A549 (cell line): ENCODE measurements at regions not wholly inside any gene's neighbourhood (a gene's known extent, or its start where the extent isn't known, plus 50 kb on each side); places are given as distances from the start of the nearest gene placed in this dataset.

ENCODE experiments used
- ATAC-seq, 2 experiments: fragments of 200-7000 bp in 1 of 2; fragments of >200 bp in 1 of 2; cut with Nextera tagmentation in 1 of 2; cut with Tn5 transposase in 1 of 2; 3 replicates each; pipeline versions ENCODE4 v1.8.0 to v1.9.1; 2018 to 2020; ENCODE audit warnings: mild to moderate bottlenecking in 1 of 2, moderate library complexity in 1 of 2
- CTCF ChIA-PET: fragments of 300-600 bp; sonication (Branson Sonifier 250); formaldehyde crosslinking; extraction: SDS; loops from one replicate; lab custom pipeline; 2021; ENCODE audit warnings: antibody characterized with exemption, inconsistent platforms; lab: Yijun Ruan, JAX
- POLR2A ChIA-PET: fragments of 350-600 bp; formaldehyde crosslinking; extraction: SDS; loops from one replicate; lab custom pipeline; 2021; ENCODE audit warnings: antibody characterized with exemption, inconsistent platforms; lab: Yijun Ruan, JAX
- DNase-seq, 2 experiments: peaks; one replicate each; pipeline versions ENCODE4 v3.0.0 to v3.0.0-alpha.2; 2011 to 2016; ENCODE audit warnings: low read depth in 1 of 2, low spot score in 1 of 2
- FAIRE-seq: peaks from 2 replicates; lab custom pipeline; 2011; peaks lifted over from hg19 to GRCh38; lab: Jason Lieb, UNC
- H3K27ac ChIP-seq, 2 experiments: fragments of >200 bp; sonication (Bioruptor Twin); formaldehyde crosslinking; 3 replicates each; pipeline ENCODE4 v1.5.1; 2016 to 2017
- H3K4me1 ChIP-seq: fragments of >200 bp; sonication (Bioruptor Twin); formaldehyde crosslinking; 3 replicates; pipeline ENCODE4 v1.6.1; 2016
- H3K4me2 ChIP-seq: fragments of >200 bp; sonication (Bioruptor Twin); formaldehyde crosslinking; 3 replicates; pipeline ENCODE4 v1.6.1; 2016
- H3K4me3 ChIP-seq: fragments of >200 bp; sonication (Bioruptor Twin); formaldehyde crosslinking; 3 replicates; pipeline ENCODE4 v1.5.1; 2016
- H3K9me3 ChIP-seq: fragments of >200 bp; sonication (Bioruptor Twin); formaldehyde crosslinking; 3 replicates; pipeline ENCODE4 v1.6.1; 2016
- ATOH8 ChIP-seq: fragments of 250-450 bp; sonication (Bioruptor Pico); IDR thresholded peaks from 2 replicates; pipeline ENCODE4 v1.5.0; 2020; ENCODE audit warnings: low read depth, mild to moderate bottlenecking, moderate library complexity
- BHLHE40 ChIP-seq: IDR thresholded peaks from 2 replicates; pipeline ENCODE4 v1.6.1; 2012; ENCODE audit warnings: low read depth, low read length, inconsistent platforms
- CBX8 ChIP-seq: fragments of 200-600 bp; sonication (generic); IDR thresholded peaks from 2 replicates; pipeline ENCODE4 v1.6.1; 2016
- EHMT2 ChIP-seq: fragments of 200-600 bp; sonication (generic); IDR thresholded peaks from 2 replicates; pipeline ENCODE4 v1.6.1; 2016; ENCODE audit warnings: antibody characterized with exemption, low read depth, mild to moderate bottlenecking, moderate library complexity
- EP300 ChIP-seq, 2 experiments: fragments of >200 bp; sonication (Bioruptor Twin); formaldehyde crosslinking; IDR thresholded peaks; 2 replicates in 1 of 2; 3 replicates in 1 of 2; pipeline ENCODE4 v1.6.1; 2016 to 2017
- FOSL2 ChIP-seq, 2 experiments: fragments of 450-650 bp in 1 of 2; fragments of >200 bp in 1 of 2; sonication (Bioruptor Twin) in 1 of 2; formaldehyde crosslinking; IDR thresholded peaks; 2 replicates each; pipeline versions ENCODE4 v1.5.0 to v1.6.1; 2016 to 2020; ENCODE audit warnings: mild to moderate bottlenecking in 1 of 2, moderate library complexity in 1 of 2
- FOXS1 ChIP-seq: fragments of 250-450 bp; sonication (Bioruptor Pico); IDR thresholded peaks from 2 replicates; pipeline ENCODE4 v1.5.0; 2020; ENCODE audit warnings: mild to moderate bottlenecking, moderate library complexity
- GATA3 ChIP-seq: IDR thresholded peaks from 2 replicates; pipeline ENCODE4 v1.6.1; 2012; ENCODE audit warnings: borderline replicate concordance
- HMGXB4 ChIP-seq: fragments of 250-450 bp; sonication (Bioruptor Pico); IDR thresholded peaks from 2 replicates; pipeline ENCODE4 v1.5.0; 2021; ENCODE audit warnings: mild to moderate bottlenecking, moderate library complexity, borderline replicate concordance
- HOXB13 ChIP-seq: fragments of 250-450 bp; sonication (Bioruptor Pico); IDR thresholded peaks from 2 replicates; pipeline ENCODE4 v1.5.0; 2020; ENCODE audit warnings: low read depth, mild to moderate bottlenecking, moderate library complexity
- JUN ChIP-seq, 2 experiments: fragments of >200 bp; sonication (Bioruptor Twin); formaldehyde crosslinking; IDR thresholded peaks; 2 replicates in 1 of 2; 3 replicates in 1 of 2; pipeline ENCODE4 v1.6.1; 2016 to 2017
- NR3C1 ChIP-seq: fragments of >200 bp; sonication (Bioruptor Twin); formaldehyde crosslinking; IDR thresholded peaks from 3 replicates; pipeline ENCODE4 v1.6.1; 2017
- PHF8 ChIP-seq: fragments of 200-600 bp; sonication (generic); IDR thresholded peaks from 2 replicates; pipeline ENCODE4 v1.6.1; 2016; ENCODE audit warnings: low read depth, mild to moderate bottlenecking, antibody characterized with exemption, moderate library complexity, borderline replicate concordance
- POLR2A ChIP-seq: IDR thresholded peaks from 2 replicates; pipeline ENCODE4 v1.6.1; 2012; ENCODE audit warnings: mild to moderate bottlenecking, low read length
- RAD21 ChIP-seq, 2 experiments: fragments of >200 bp in 1 of 2; sonication (Bioruptor Twin) in 1 of 2; formaldehyde crosslinking in 1 of 2; IDR thresholded peaks in 1 of 2; conservative IDR thresholded peaks in 1 of 2; 2 replicates in 1 of 2; 3 replicates in 1 of 2; pipeline ENCODE4 v1.6.1; 2012 to 2018; ENCODE audit warnings: inconsistent platforms in 1 of 2
- RFX5 ChIP-seq: fragments of 450-650 bp; IDR thresholded peaks from 2 replicates; pipeline ENCODE4 v1.7.1; 2014; ENCODE audit warnings: antibody characterized with exemption, mild to moderate bottlenecking, moderate library complexity
- TP53 ChIP-seq: fragments of 250-450 bp; sonication (Bioruptor Pico); IDR thresholded peaks from 2 replicates; pipeline ENCODE4 v1.5.0; 2021; ENCODE audit warnings: mild to moderate bottlenecking, moderate library complexity
- ZC3H11A ChIP-seq: fragments of 450-650 bp; IDR thresholded peaks from 2 replicates; pipeline ENCODE4 v1.6.1; 2014; ENCODE audit warnings: antibody characterized with exemption, mild to moderate bottlenecking
- ZNF302 ChIP-seq: fragments of 250-450 bp; sonication (Bioruptor Pico); IDR thresholded peaks from 2 replicates; pipeline ENCODE4 v1.9.0; 2021; ENCODE audit warnings: inconsistent platforms, mild to moderate bottlenecking, moderate library complexity
- WGBS: methylation state at CpG from one replicate; pipeline ENCODE4 v1.1.6; 2017; ENCODE audit errors: missing lambda C conversion rate; 5-methylcytosine and 5-hydroxymethylcytosine counted together
- TF ChIP-seq, protein P1 (sequence below): fragments of >200 bp; sonication (Bioruptor Twin); formaldehyde crosslinking; IDR thresholded peaks from 3 replicates; pipeline ENCODE4 v1.6.1; 2016
- TF ChIP-seq, protein P2 (sequence below): fragments of >200 bp; sonication (Bioruptor Twin); formaldehyde crosslinking; IDR thresholded peaks from 3 replicates; pipeline ENCODE4 v1.5.1; 2016
- TF ChIP-seq, protein P3 (sequence below): IDR thresholded peaks from 2 replicates; pipeline ENCODE4 v1.6.1; 2012

- Histone ChIP-seq H3K4me2 (no peak overlapping the region), H3K9me3 (no peaks in the 10 kb centered on the region), H3K4me3 (no peak overlapping the region), H3K27ac (peak overlapping the region in 1 of 2 experiments; percentile 66; a peak in 2 of 6 replicates), H3K4me1 (peaks cover 17% of the 10 kb centered on the region)
- ATAC-seq (no peak), DNase-seq (no peak), FAIRE-seq (no peak)
- ChIA-PET CTCF (no interaction called here), POLR2A (no interaction called here)
- no peak for TF ChIP-seq FOXS1
- TF ChIP-seq ZC3H11A, result no peak
- TF ChIP-seq BHLHE40, result no peak
- TF ChIP-seq PHF8, result no peak
- no peak for TF ChIP-seq POLR2A
- TF ChIP-seq, protein P1, sequence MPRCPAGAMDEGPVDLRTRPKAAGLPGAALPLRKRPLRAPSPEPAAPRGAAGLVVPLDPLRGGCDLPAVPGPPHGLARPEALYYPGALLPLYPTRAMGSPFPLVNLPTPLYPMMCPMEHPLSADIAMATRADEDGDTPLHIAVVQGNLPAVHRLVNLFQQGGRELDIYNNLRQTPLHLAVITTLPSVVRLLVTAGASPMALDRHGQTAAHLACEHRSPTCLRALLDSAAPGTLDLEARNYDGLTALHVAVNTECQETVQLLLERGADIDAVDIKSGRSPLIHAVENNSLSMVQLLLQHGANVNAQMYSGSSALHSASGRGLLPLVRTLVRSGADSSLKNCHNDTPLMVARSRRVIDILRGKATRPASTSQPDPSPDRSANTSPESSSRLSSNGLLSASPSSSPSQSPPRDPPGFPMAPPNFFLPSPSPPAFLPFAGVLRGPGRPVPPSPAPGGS, result no peak
- TF ChIP-seq, protein P2, sequence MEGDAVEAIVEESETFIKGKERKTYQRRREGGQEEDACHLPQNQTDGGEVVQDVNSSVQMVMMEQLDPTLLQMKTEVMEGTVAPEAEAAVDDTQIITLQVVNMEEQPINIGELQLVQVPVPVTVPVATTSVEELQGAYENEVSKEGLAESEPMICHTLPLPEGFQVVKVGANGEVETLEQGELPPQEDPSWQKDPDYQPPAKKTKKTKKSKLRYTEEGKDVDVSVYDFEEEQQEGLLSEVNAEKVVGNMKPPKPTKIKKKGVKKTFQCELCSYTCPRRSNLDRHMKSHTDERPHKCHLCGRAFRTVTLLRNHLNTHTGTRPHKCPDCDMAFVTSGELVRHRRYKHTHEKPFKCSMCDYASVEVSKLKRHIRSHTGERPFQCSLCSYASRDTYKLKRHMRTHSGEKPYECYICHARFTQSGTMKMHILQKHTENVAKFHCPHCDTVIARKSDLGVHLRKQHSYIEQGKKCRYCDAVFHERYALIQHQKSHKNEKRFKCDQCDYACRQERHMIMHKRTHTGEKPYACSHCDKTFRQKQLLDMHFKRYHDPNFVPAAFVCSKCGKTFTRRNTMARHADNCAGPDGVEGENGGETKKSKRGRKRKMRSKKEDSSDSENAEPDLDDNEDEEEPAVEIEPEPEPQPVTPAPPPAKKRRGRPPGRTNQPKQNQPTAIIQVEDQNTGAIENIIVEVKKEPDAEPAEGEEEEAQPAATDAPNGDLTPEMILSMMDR, result no peak
- TF ChIP-seq ATOH8 (CRISPR knock-in tag), result no peak
- no peak for TF ChIP-seq CBX8
- TF ChIP-seq ZNF302, result no peak
- TF ChIP-seq EHMT2, result no peak
- TF ChIP-seq, protein P3, sequence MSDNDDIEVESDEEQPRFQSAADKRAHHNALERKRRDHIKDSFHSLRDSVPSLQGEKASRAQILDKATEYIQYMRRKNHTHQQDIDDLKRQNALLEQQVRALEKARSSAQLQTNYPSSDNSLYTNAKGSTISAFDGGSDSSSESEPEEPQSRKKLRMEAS, result no peak
- no peak for TF ChIP-seq HOXB13 (CRISPR knock-in tag)
- TF ChIP-seq GATA3, result no peak
- TF ChIP-seq, all 56 proteins: peak for 0
- WGBS, result 83% methylated on average over 3 of the region's 3 CpGs
These were observed 158.0 kb upstream of the CENPW start for GRCh38 chr6:126181890-126182289.

DNA sequence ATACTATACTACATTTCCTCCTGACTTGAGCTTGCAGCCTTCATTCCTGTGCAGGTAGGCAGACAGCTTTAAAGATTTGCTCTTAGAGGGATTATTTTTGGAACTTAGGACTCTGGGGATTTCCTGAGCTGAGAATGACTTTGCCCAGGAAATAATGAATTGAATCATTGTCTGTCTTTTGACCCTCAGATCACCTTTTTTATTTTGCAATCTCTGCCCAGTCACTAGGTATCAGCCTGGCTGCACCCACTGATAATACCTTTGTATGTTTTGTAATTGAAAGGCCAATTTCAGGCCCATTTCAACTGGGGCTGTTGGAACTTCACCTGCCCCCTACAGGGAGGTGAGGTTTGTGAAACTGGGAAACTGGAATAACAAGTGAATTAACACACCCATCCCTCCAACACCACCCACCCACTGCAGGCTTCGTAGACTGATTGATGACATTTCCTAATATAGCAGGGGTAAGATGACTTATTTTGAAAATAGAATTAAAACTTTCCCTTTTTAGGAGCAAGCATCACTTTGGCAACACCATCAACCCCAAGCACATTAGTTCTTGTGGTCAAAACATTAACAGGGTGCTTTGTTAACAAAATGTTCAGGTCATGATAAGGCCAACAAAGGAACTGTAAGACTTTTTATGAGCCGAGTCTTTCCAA, 157.1 kb upstream of the CENPW start:
- Histone ChIP-seq H3K4me2 (peak overlapping the region; percentile 29; the same call in 1 of the 3 replicates), H3K4me3 (no peak overlapping the region), H3K9me3 (no peaks in the 10 kb centered on the region), H3K4me1 (peaks cover 18% of the 10 kb centered on the region), H3K27ac (peak overlapping the region; percentile 31 to 66; a peak in 4 of 6 replicates)
- ATAC-seq (peak in 1 of 2 experiments; percentile 33; a peak in 2 of 6 replicates), DNase-seq (peak in 1 of 2 experiments; percentile 30), FAIRE-seq (no peak)
- POLR2A ChIA-PET, result no interaction called here
- CTCF ChIA-PET, result no interaction called here
- WGBS, result 85% methylated on average over 2 of the region's 2 CpGs
- no peak for TF ChIP-seq TP53
- peak in 1 of 2 experiments; percentile 38; a peak in 1 of 5 replicates for TF ChIP-seq EP300 (IDR thresholded peaks at IDR 0.05)
- TF ChIP-seq NR3C1, result no peak
- TF ChIP-seq JUN (IDR thresholded peaks at IDR 0.05), result no peak
- TF ChIP-seq FOXS1, result no peak
- TF ChIP-seq HMGXB4 (CRISPR knock-in tag), result no peak
- TF ChIP-seq PHF8, result no peak
- 0 out of 5 replicates have a peak, but pooled peaks of 1 of the 2 experiments have one; percentile 10 for TF ChIP-seq RAD21 (conservative IDR thresholded peaks at IDR 0.05 in 1 of 2, IDR thresholded peaks at IDR 0.05 in 1 of 2)
- TF ChIP-seq FOSL2 (IDR thresholded peaks at IDR 0.05), result no peak
- no peak for TF ChIP-seq FOSL2 (CRISPR knock-in tag; IDR thresholded peaks at IDR 0.05)
- TF ChIP-seq BHLHE40, result no peak
- no peak for TF ChIP-seq RFX5
